GM23338 (cell line): ENCODE measurements at regions not wholly inside any gene's neighbourhood (a gene's known extent, or its start where the extent isn't known, plus 50 kb on each side); places are given as distances from the start of the nearest gene placed in this dataset.

Experiments used
- ATAC-seq: fragments of 200-7000 bp; cut with Tn5 transposase; 3 replicates; pipeline ENCODE4 v1.9.1; 2020
- DNase-seq: peaks from one replicate; pipeline ENCODE4 v3.0.0-alpha.2; 2015; ENCODE audit warnings: low spot score
- H2AFZ ChIP-seq: fragments of 200-600 bp; sonication (generic); 2 replicates; pipeline ENCODE4 v1.8.0; 2016; ENCODE audit warnings: antibody characterized with exemption, mild to moderate bottlenecking, moderate library complexity
- H3F3A ChIP-seq: fragments of 200-600 bp; sonication (generic); replicated peaks from 2 replicates; pipeline ENCODE4 v1.8.0; 2017; ENCODE audit warnings: antibody characterized with exemption, mixed run types, low read depth
- H3K27ac ChIP-seq: fragments of 200-600 bp; sonication (generic); 2 replicates; pipeline ENCODE4 v1.6.1; 2016; ENCODE audit warnings: low read depth
- H3K27me3 ChIP-seq: fragments of 200-600 bp; sonication (generic); 2 replicates; pipeline ENCODE4 v1.8.0; 2016; ENCODE audit warnings: mild to moderate bottlenecking, mixed run types, moderate library complexity; ENCODE audit not compliant: insufficient read depth
- H3K36me3 ChIP-seq: fragments of 200-600 bp; sonication (generic); 2 replicates; pipeline ENCODE4 v1.8.0; 2016; ENCODE audit warnings: mild to moderate bottlenecking; ENCODE audit not compliant: insufficient read depth
- H3K4me1 ChIP-seq: fragments of 200-600 bp; sonication (generic); 2 replicates; pipeline ENCODE4 v1.8.0; 2016; ENCODE audit warnings: mild to moderate bottlenecking, moderate library complexity; ENCODE audit not compliant: insufficient read depth
- H3K4me2 ChIP-seq: fragments of 200-600 bp; sonication (generic); 2 replicates; pipeline ENCODE4 v1.7.1; 2017; ENCODE audit warnings: mixed run types
- H3K4me3 ChIP-seq: fragments of 200-600 bp; sonication (generic); 2 replicates; pipeline ENCODE4 v1.6.1; 2016; ENCODE audit warnings: mixed run types
- H3K79me2 ChIP-seq: fragments of 200-600 bp; sonication (generic); replicated peaks from 2 replicates; pipeline ENCODE4 v1.8.0; 2017; ENCODE audit warnings: mild to moderate bottlenecking; ENCODE audit not compliant: insufficient read depth
- H3K9me2 ChIP-seq: fragments of 200-600 bp; sonication (generic); 2 replicates; pipeline ENCODE4 v1.8.0; 2017; ENCODE audit not compliant: insufficient read depth
- H4K20me1 ChIP-seq: fragments of 200-600 bp; sonication (generic); replicated peaks from 2 replicates; pipeline ENCODE4 v1.8.0; 2017; ENCODE audit warnings: mild to moderate bottlenecking; ENCODE audit not compliant: insufficient read depth
- H3K27ac Mint-ChIP-seq: 2 replicates; pipeline ENCODE4 v1.8.0; 2020; ENCODE audit warnings: inconsistent platforms, mild to moderate bottlenecking, moderate library complexity, mixed read lengths
- H3K27me3 Mint-ChIP-seq: 3 replicates; pipeline ENCODE4 v1.8.0; 2022; ENCODE audit warnings: low read depth, mild to moderate bottlenecking, moderate library complexity, mixed read lengths, inconsistent platforms; ENCODE audit not compliant: insufficient read depth, poor library complexity
- H3K36me3 Mint-ChIP-seq: 3 replicates; pipeline ENCODE4 v1.8.0; 2021; ENCODE audit warnings: low read depth, mild to moderate bottlenecking, inconsistent platforms, moderate library complexity, mixed read lengths
- H3K4me1 Mint-ChIP-seq: 3 replicates; pipeline ENCODE4 v1.8.0; 2020; ENCODE audit warnings: mild to moderate bottlenecking, inconsistent platforms, mixed read lengths
- H3K4me3 Mint-ChIP-seq: 3 replicates; pipeline ENCODE4 v1.8.0; 2021; ENCODE audit warnings: moderate library complexity, mild to moderate bottlenecking, inconsistent platforms, mixed read lengths
- H3K9me3 Mint-ChIP-seq: 3 replicates; pipeline ENCODE4 v1.8.0; 2020; ENCODE audit warnings: moderate library complexity, mild to moderate bottlenecking, inconsistent platforms, mixed read lengths
- CREB1 ChIP-seq: fragments of 250-450 bp; sonication (Bioruptor Pico); IDR thresholded peaks from 2 replicates; pipeline ENCODE4 v1.5.0; 2020; ENCODE audit warnings: low read depth, mild to moderate bottlenecking, moderate library complexity
- ETS1 ChIP-seq: IDR thresholded peaks from 2 replicates; pipeline ENCODE4 v1.6.1; 2016; ENCODE audit warnings: antibody characterized with exemption
- EZH2 ChIP-seq: fragments of 200-600 bp; sonication (generic); IDR thresholded peaks from one replicate; pipeline ENCODE4 v1.8.0; 2017; ENCODE audit warnings: antibody characterized with exemption, mild to moderate bottlenecking, low read depth; ENCODE audit not compliant: unreplicated experiment
- EZH2phosphoT487 ChIP-seq: fragments of 200-600 bp; sonication (generic); IDR thresholded peaks from one replicate; pipeline ENCODE4 v1.8.1; 2018; ENCODE audit warnings: antibody characterized with exemption; ENCODE audit not compliant: unreplicated experiment
- JUNB ChIP-seq: IDR thresholded peaks from one replicate; pipeline ENCODE4 v1.6.1; 2016; ENCODE audit warnings: antibody characterized with exemption; ENCODE audit not compliant: unreplicated experiment
- NANOG ChIP-seq: IDR thresholded peaks from 2 replicates; pipeline ENCODE4 v1.6.1; 2016; ENCODE audit warnings: antibody characterized with exemption, borderline replicate concordance
- POLR2AphosphoS5 ChIP-seq: IDR thresholded peaks from 2 replicates; pipeline ENCODE4 v1.6.1; 2016; ENCODE audit warnings: antibody characterized with exemption, low read depth
- STAT1 ChIP-seq: IDR thresholded peaks from one replicate; pipeline ENCODE4 v1.6.1; 2016; ENCODE audit warnings: antibody characterized with exemption; ENCODE audit not compliant: unreplicated experiment
- ZNF114 ChIP-seq: fragments of 250-450 bp; sonication (Bioruptor Pico); IDR thresholded peaks from 2 replicates; pipeline ENCODE4 v1.5.0; 2020; ENCODE audit warnings: mild to moderate bottlenecking, moderate library complexity
- ZNF331 ChIP-seq: fragments of 250-450 bp; sonication (Bioruptor Pico); IDR thresholded peaks from 2 replicates; pipeline ENCODE4 v1.5.0; 2020; ENCODE audit warnings: low read depth, mild to moderate bottlenecking, moderate library complexity
- ZNF462 ChIP-seq: fragments of 250-450 bp; sonication (Bioruptor Pico); IDR thresholded peaks from 2 replicates; pipeline ENCODE4 v1.5.0; 2020; ENCODE audit warnings: mild to moderate bottlenecking, moderate library complexity

GRCh38 chr20:1758765-1759164 lies 101.2 kb upstream of the SIRPG start (continued):
- TF ChIP-seq ZNF462 (CRISPR knock-in tag) (no peak), EZH2 (no peak), ZNF331 (no peak), STAT1 (no peak), CREB1 (no peak), NANOG (no peak), ZNF114 (CRISPR knock-in tag) (no peak), JUNB (no peak)

GRCh38 chr20:1757606-1758512 lies 100.3 kb upstream of the SIRPG start:
- Mint-ChIP-seq H3K9me3 (no peaks in the 10 kb centered on the region), H3K36me3 (no peaks in the 10 kb centered on the region)
- TF ChIP-seq ETS1 (no peak), POLR2AphosphoS5 (no peak), EZH2phosphoT487 (no peak)

More at GRCh38 chr20:1757606-1758512, 100.3 kb upstream of the SIRPG start:
- Mint-ChIP-seq H3K4me1 (peaks cover 8% of the 10 kb centered on the region; the same call in 2 of the 3 replicates), H3K27ac (no peak overlapping the region), H3K4me3 (no peak overlapping the region), H3K27me3 (no peaks in the 10 kb centered on the region)
- H2AFZ ChIP-seq = no peak overlapping the region
- H3K9me2 ChIP-seq = no peaks in the 10 kb centered on the region
- no peaks in the 10 kb centered on the region for H4K20me1 ChIP-seq
- no peak for ATAC-seq
- H3K27ac ChIP-seq = no peak overlapping the region
- H3K36me3 ChIP-seq = no peaks in the 10 kb centered on the region
- no peaks in the 10 kb centered on the region for H3F3A ChIP-seq
- H3K4me3 ChIP-seq = no peak overlapping the region
- no peak for DNase-seq
- 0 out of 2 replicates have a peak, but pooled peaks cover 4% of the 10 kb centered on the region for H3K4me1 ChIP-seq
- H3K79me2 ChIP-seq = no peaks in the 10 kb centered on the region
- no peaks in the 10 kb centered on the region for H3K27me3 ChIP-seq
- no peak overlapping the region for H3K4me2 ChIP-seq
